B cell (primary cell): ENCODE measurements at regions not wholly inside any gene's neighbourhood (a gene's known extent, or its start where the extent isn't known, plus 50 kb on each side); places are given as distances from the start of the nearest gene placed in this dataset.

Experiments used
- ATAC-seq: fragments of 200-7000 bp; cut with Tn5 transposase; one replicate; pipeline ENCODE4 v1.10.0; 2021; ENCODE audit warnings: low read depth, mild to moderate bottlenecking, moderate number of reproducible peaks, moderate library complexity
- CTCF ChIA-PET: fragments of 350-600 bp; sonication (Branson Sonifier 250); formaldehyde crosslinking; loops from one replicate; lab custom pipeline; 2021; ENCODE audit warnings: antibody characterized with exemption, inconsistent platforms; lab: Charles Lee
- POLR2A ChIA-PET: fragments of 350-600 bp; sonication (Branson Sonifier 250); formaldehyde crosslinking; loops from one replicate; lab custom pipeline; 2021; ENCODE audit warnings: antibody characterized with exemption; lab: Charles Lee
- DNase-seq: peaks from one replicate; pipeline ENCODE4 v3.0.0; 2013
- H2AFZ ChIP-seq: 2 replicates; pipeline ENCODE4 v1.6.1; 2012; ENCODE audit warnings: mild to moderate bottlenecking, low read depth, low read length; ENCODE audit not compliant: insufficient read depth, poor library complexity, severe bottlenecking
- H3K27ac ChIP-seq, 2 donors: 1 replicate in 1 of 2; 2 replicates in 1 of 2; pipeline ENCODE4 v1.5.1; 2012 to 2013; ENCODE audit warnings: low read length in 2 of 2, mild to moderate bottlenecking in 2 of 2, moderate library complexity in 1 of 2
- H3K27me3 ChIP-seq, 4 experiments: fragments of 200-600 bp in 1 of 4; sonication (generic) in 1 of 4; replicated peaks in 1 of 4; 1 replicate in 2 of 4; 2 replicates in 2 of 4; pipeline versions ENCODE4 v1.6.1 to v1.7.0; 2013 to 2016; ENCODE audit warnings: low read length in 3 of 4, mild to moderate bottlenecking in 2 of 4, mixed read lengths in 1 of 4, moderate library complexity in 1 of 4; ENCODE audit not compliant: insufficient read depth in 4 of 4, control insufficient read depth in 3 of 4; ENCODE audit errors: control extremely low read depth in 1 of 4
- H3K36me3 ChIP-seq, 2 experiments: replicated peaks in 1 of 2; 1 replicate in 1 of 2; 2 replicates in 1 of 2; pipeline versions ENCODE4 v1.6.1 to v1.7.1; 2013; ENCODE audit warnings: low read length in 1 of 2; ENCODE audit not compliant: insufficient read depth in 2 of 2, control insufficient read depth in 1 of 2; ENCODE audit errors: control extremely low read depth in 1 of 2, extremely low read depth in 1 of 2
- H3K4me1 ChIP-seq, 2 donors: fragments of 200-600 bp in 1 of 2; sonication (generic) in 1 of 2; 1 replicate in 1 of 2; 2 replicates in 1 of 2; pipeline versions ENCODE4 v1.5.1 to v1.6.1; 2013 to 2017; ENCODE audit warnings: low read length in 2 of 2; ENCODE audit not compliant: control insufficient read depth in 2 of 2, insufficient read depth in 2 of 2
- H3K4me2 ChIP-seq: replicated peaks from 2 replicates; pipeline ENCODE3; 2012; ENCODE audit warnings: mild to moderate bottlenecking, low read depth, low read length; ENCODE audit not compliant: poor library complexity, severe bottlenecking
- H3K4me3 ChIP-seq, 5 experiments: fragments of 200-600 bp in 1 of 5; sonication (generic) in 1 of 5; 1 replicate in 3 of 5; 2 replicates in 2 of 5; pipeline versions ENCODE4 v1.5.1 to v1.7.0; 2011 to 2016; ENCODE audit warnings: low read length in 4 of 5, mild to moderate bottlenecking in 4 of 5, low read depth in 2 of 5, control low read depth in 1 of 5, moderate library complexity in 1 of 5; ENCODE audit not compliant: insufficient read depth in 1 of 5; ENCODE audit errors: control extremely low read depth in 1 of 5, extremely low read depth in 1 of 5
- H3K79me2 ChIP-seq: fragments of 200-600 bp; sonication (generic); one replicate; pipeline ENCODE4 v1.6.0; 2016; ENCODE audit warnings: low read length; ENCODE audit not compliant: control insufficient read depth, insufficient read depth
- H3K9ac ChIP-seq: fragments of 200-600 bp; sonication (generic); 2 replicates; pipeline ENCODE4 v1.6.1; 2017; ENCODE audit warnings: mild to moderate bottlenecking, low read length, moderate library complexity
- H3K9me3 ChIP-seq, 3 donors: one replicate each; pipeline versions ENCODE4 v1.6.1 to v1.7.1; 2013; ENCODE audit warnings: low read length in 2 of 3; ENCODE audit not compliant: control insufficient read depth in 2 of 3, insufficient read depth in 1 of 3; ENCODE audit errors: control extremely low read depth in 1 of 3
- H4K20me1 ChIP-seq: 2 replicates; pipeline ENCODE4 v1.6.0; 2012; ENCODE audit warnings: mild to moderate bottlenecking, low read length; ENCODE audit not compliant: insufficient read depth, control insufficient read depth, poor library complexity, severe bottlenecking
- H3K27ac Mint-ChIP-seq: one replicate; pipeline ENCODE4 v1.8.0; 2021; ENCODE audit warnings: mixed read lengths
- H3K27me3 Mint-ChIP-seq: one replicate; pipeline ENCODE4 v1.8.0; 2021; ENCODE audit warnings: mixed read lengths
- H3K4me1 Mint-ChIP-seq: one replicate; pipeline ENCODE4 v1.8.0; 2021; ENCODE audit warnings: mixed read lengths
- H3K4me3 Mint-ChIP-seq: one replicate; pipeline ENCODE4 v1.8.0; 2021; ENCODE audit warnings: mixed read lengths
- H3K9me3 Mint-ChIP-seq: one replicate; pipeline ENCODE4 v1.8.0; 2022; ENCODE audit warnings: mixed read lengths; ENCODE audit not compliant: insufficient read depth
- EZH2 ChIP-seq: IDR thresholded peaks from 2 replicates; pipeline ENCODE4 v1.6.1; 2012; ENCODE audit warnings: borderline replicate concordance, low read depth, mild to moderate bottlenecking, moderate library complexity, low read length; ENCODE audit not compliant: insufficient read depth, poor library complexity, severe bottlenecking
- WGBS: methylation state at CpG from one replicate; pipeline ENCODE4 v1.1.5; 2013; ENCODE audit warnings: missing lambda C conversion rate; ENCODE audit not compliant: insufficient coverage; 5-methylcytosine and 5-hydroxymethylcytosine counted together
- intact Hi-C: fragments of 100-400 bp; cut with micrococcal nuclease; formaldehyde crosslinking; loops from one replicate; pipeline ENCODE4 v1.10.0; 2022
- TF ChIP-seq, protein P1 (sequence below): fragments of 200-600 bp; IDR thresholded peaks from one replicate; pipeline ENCODE4 v1.8.0; 2022; ENCODE audit warnings: antibody characterized with exemption, mild to moderate bottlenecking

DNA sequence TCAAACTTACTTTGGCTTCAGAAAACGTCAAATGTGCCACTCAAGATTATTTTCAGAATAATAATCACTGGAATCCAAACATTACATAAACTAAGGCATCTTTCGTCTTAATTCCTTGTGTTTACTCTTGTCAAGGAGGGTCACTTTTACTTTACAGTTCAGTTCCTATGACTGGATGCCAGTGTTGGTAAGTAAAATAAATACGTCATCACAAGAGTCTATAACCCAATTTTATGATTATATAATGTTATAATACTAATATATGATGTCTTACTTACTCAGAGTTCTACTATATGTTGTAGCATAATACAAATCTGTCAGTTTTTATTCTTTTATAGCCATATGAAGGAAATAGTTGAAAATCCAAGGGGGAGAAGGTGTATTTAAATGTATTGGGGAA, 123.8 kb downstream of the GPR85 start:
- ATAC-seq (no peak), DNase-seq (no peak)
- H3K9ac ChIP-seq = no peak overlapping the region
- H3K4me1 Mint-ChIP-seq = no peaks in the 10 kb centered on the region
- H3K36me3 ChIP-seq = no peaks in the 10 kb centered on the region
- peaks cover 0 to 4% (median 0%) of the 10 kb centered on the region in 4 experiments for H3K27me3 ChIP-seq
- H3K27me3 Mint-ChIP-seq = peaks cover 27% of the 10 kb centered on the region
- no peaks in the 10 kb centered on the region for H3K79me2 ChIP-seq
- H3K4me2 ChIP-seq = no peak overlapping the region
- ChIA-PET POLR2A (no interaction called here), CTCF (no interaction called here)
- no peaks in the 10 kb centered on the region for H3K9me3 ChIP-seq
- no peak overlapping the region for H3K4me3 Mint-ChIP-seq
- no peaks in the 10 kb centered on the region for H3K4me1 ChIP-seq
- no peaks in the 10 kb centered on the region for H4K20me1 ChIP-seq
- TF ChIP-seq EZH2 = no peak
- TF ChIP-seq, protein P1, sequence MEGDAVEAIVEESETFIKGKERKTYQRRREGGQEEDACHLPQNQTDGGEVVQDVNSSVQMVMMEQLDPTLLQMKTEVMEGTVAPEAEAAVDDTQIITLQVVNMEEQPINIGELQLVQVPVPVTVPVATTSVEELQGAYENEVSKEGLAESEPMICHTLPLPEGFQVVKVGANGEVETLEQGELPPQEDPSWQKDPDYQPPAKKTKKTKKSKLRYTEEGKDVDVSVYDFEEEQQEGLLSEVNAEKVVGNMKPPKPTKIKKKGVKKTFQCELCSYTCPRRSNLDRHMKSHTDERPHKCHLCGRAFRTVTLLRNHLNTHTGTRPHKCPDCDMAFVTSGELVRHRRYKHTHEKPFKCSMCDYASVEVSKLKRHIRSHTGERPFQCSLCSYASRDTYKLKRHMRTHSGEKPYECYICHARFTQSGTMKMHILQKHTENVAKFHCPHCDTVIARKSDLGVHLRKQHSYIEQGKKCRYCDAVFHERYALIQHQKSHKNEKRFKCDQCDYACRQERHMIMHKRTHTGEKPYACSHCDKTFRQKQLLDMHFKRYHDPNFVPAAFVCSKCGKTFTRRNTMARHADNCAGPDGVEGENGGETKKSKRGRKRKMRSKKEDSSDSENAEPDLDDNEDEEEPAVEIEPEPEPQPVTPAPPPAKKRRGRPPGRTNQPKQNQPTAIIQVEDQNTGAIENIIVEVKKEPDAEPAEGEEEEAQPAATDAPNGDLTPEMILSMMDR = no peak
- no peak overlapping the region for H3K27ac Mint-ChIP-seq
- intact Hi-C loops = no loop called here
- no peak overlapping the region for H2AFZ ChIP-seq
- WGBS = 40% methylated on average over 1 of the region's 3 CpGs
- H3K9me3 Mint-ChIP-seq = no peaks in the 10 kb centered on the region
- H3K27ac ChIP-seq = no peak overlapping the region
- H3K4me3 ChIP-seq = no peak overlapping the region

DNA sequence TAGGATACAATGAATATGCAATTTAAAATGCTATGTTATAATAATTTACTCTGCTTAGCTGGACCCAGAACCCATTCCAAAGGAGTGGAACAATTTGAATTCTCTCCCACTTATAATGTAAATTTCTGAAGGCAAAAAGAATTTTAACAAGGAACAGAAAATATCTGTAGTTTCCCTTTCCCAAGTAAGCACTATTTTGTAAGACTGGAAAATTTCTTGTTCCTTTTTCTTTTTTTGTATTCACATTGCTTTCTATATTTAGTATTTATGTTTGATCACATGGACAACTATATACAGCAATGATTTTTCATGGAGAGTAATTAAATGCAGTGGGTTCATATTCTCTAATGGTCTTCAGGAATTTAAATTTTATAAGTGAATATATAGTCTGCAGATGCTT, 127.4 kb downstream of the GPR85 start:
- ATAC-seq = no peak
- Histone ChIP-seq H4K20me1 (no peaks in the 10 kb centered on the region), H3K27me3 (peaks cover 0 to 4% (median 0%) of the 10 kb centered on the region in 4 experiments), H3K9ac (no peak overlapping the region), H3K4me3 (no peak overlapping the region), H3K27ac (no peak overlapping the region), H3K9me3 (peaks cover 0 to 2% (median 0%) of the 10 kb centered on the region in 3 donors), H2AFZ (no peak overlapping the region), H3K4me1 (no peaks in the 10 kb centered on the region), H3K4me2 (no peak overlapping the region), H3K36me3 (no peaks in the 10 kb centered on the region), H3K79me2 (no peaks in the 10 kb centered on the region)
- intact Hi-C loops = no loop called here
- no peak for DNase-seq
- no peaks in the 10 kb centered on the region for H3K9me3 Mint-ChIP-seq
- ChIA-PET CTCF (no interaction called here), POLR2A (no interaction called here)
- H3K4me3 Mint-ChIP-seq = no peak overlapping the region
- TF ChIP-seq, protein P1 = no peak
- TF ChIP-seq EZH2 = no peak
- peaks cover 37% of the 10 kb centered on the region for H3K27me3 Mint-ChIP-seq
- no peaks in the 10 kb centered on the region for H3K4me1 Mint-ChIP-seq
- no peak overlapping the region for H3K27ac Mint-ChIP-seq
